ENCODE measurements at regions not wholly inside any gene's neighbourhood (a gene's known extent, or its start where the extent isn't known, plus 50 kb on each side); places are given as distances from the start of the nearest gene placed in this dataset.

- TF ChIP-seq HMGXB3 (CRISPR knock-in tag; IDR thresholded peaks at IDR 0.05; ENCODE audit: borderline replicate concordance) = peak; percentile 69; the same call in 1 of the 2 replicates
- peak; percentile 65; the same call in 1 of the 2 replicates for TF ChIP-seq DRAP1 (CRISPR knock-in tag; IDR thresholded peaks at IDR 0.05)
- no peak; the same call in 1 of the 2 replicates for TF ChIP-seq ZNF230 (CRISPR knock-in tag; IDR thresholded peaks at IDR 0.05)
- no peak for TF ChIP-seq ZBTB38 (CRISPR knock-in tag; IDR thresholded peaks at IDR 0.05)
- TF ChIP-seq KAT8 (CRISPR knock-in tag; IDR thresholded peaks at IDR 0.05) = peak; percentile 84
- peak; percentile 51 for TF ChIP-seq HNF1B (CRISPR knock-in tag; IDR thresholded peaks at IDR 0.05)
- TF ChIP-seq SPEN (CRISPR knock-in tag; IDR thresholded peaks at IDR 0.05; ENCODE audit: low read depth) = peak; percentile 55; the same call in 1 of the 2 replicates
- peak; percentile 56; the same call in 1 of the 2 replicates for TF ChIP-seq ZNF281 (CRISPR knock-in tag; IDR thresholded peaks at IDR 0.05; ENCODE audit: borderline replicate concordance)
- TF ChIP-seq SMC3 (IDR thresholded peaks at IDR 0.05; ENCODE audit: low read length) = peak; percentile 29; the same call in 1 of the 2 replicates
- TF ChIP-seq ZNF224 (CRISPR knock-in tag; IDR thresholded peaks at IDR 0.05) = no peak
- no peak for TF ChIP-seq TMF1 (CRISPR knock-in tag; IDR thresholded peaks at IDR 0.05; ENCODE audit: low read depth)
- 0 out of 2 replicates have a peak, but pooled peaks have one; percentile 40 for TF ChIP-seq ZNF44 (CRISPR knock-in tag; IDR thresholded peaks at IDR 0.05)
- peak; percentile 23; the same call in 1 of the 2 replicates for TF ChIP-seq ZNF143 (CRISPR knock-in tag; IDR thresholded peaks at IDR 0.05)
- no peak for TF ChIP-seq CEBPZ (IDR thresholded peaks at IDR 0.05; ENCODE audit: low read length)
- TF ChIP-seq ZNF331 (CRISPR knock-in tag; IDR thresholded peaks at IDR 0.05) = peak; percentile 83
These were observed 183.4 kb upstream of the FN1 start (continued) for GRCh38 chr2:215619022-215619958.

Data from HepG2 (cell line).